ENCODE measurements at regions not wholly inside any gene's neighbourhood (a gene's known extent, or its start where the extent isn't known, plus 50 kb on each side); places are given as distances from the start of the nearest gene placed in this dataset.

- no peak overlapping the region for H3K4me3 ChIP-seq (replicated peaks in 1 of 3; ENCODE audit: insufficient read depth in 1 of 3, low read depth in 1 of 3, low read length in 3 of 3)
- H4K20me1 ChIP-seq (replicated peaks; ENCODE audit: control insufficient read depth, extremely low read depth, insufficient read depth, low read length) = no peaks in the 10 kb centered on the region
- no peak overlapping the region for H3K4me2 ChIP-seq (ENCODE audit: insufficient read depth, low read length)
- H2AFZ ChIP-seq (ENCODE audit: low read depth, low read length) = no peak overlapping the region
- DNase-seq (ENCODE audit: low read depth, low spot score) (no peak), FAIRE-seq (no peak)
- CTCF ChIA-PET = no interaction called here
- H3K4me1 ChIP-seq (ENCODE audit: control insufficient read depth, extremely low read depth, insufficient read depth, low read length) = no peaks in the 10 kb centered on the region
- no peak overlapping the region for H3K9ac ChIP-seq (replicated peaks; ENCODE audit: extremely low read depth, insufficient read depth, low read length)
- POLR2A ChIA-PET = no interaction called here
- dilution Hi-C loops (cut with MboI; ENCODE audit: extremely low pct_ligation_motif_present, low sequenced_read_pairs) = no loop called here
- H3K9me3 ChIP-seq (replicated peaks; ENCODE audit: control insufficient read depth, insufficient read depth, low read length) = peaks cover 2% of the 10 kb centered on the region
- no peaks in the 10 kb centered on the region for H3K9me1 ChIP-seq (replicated peaks; ENCODE audit: control insufficient read depth, extremely low read depth, insufficient read depth, low read length)
- no peaks in the 10 kb centered on the region for H3K36me3 ChIP-seq (ENCODE audit: control insufficient read depth in 2 of 2, extremely low read depth in 1 of 2, insufficient read depth in 2 of 2, low read length in 2 of 2)
- H3K27ac ChIP-seq (ENCODE audit: insufficient read depth, low read depth, low read length) = no peak overlapping the region
- TF ChIP-seq GATA2 (IDR thresholded peaks at IDR 0.05; ENCODE audit: insufficient read depth, insufficient read length, low read depth, low read length) = no peak
- TF ChIP-seq MYC (IDR thresholded peaks at IDR 0.05; ENCODE audit: low read depth, low read length) = no peak
- no peak for TF ChIP-seq CTCF (IDR thresholded peaks at IDR 0.05; ENCODE audit: extremely low read depth in 1 of 2, insufficient read depth in 1 of 2, low read depth in 1 of 2, low read length in 2 of 2)
- no peak for TF ChIP-seq FOS (IDR thresholded peaks at IDR 0.05; ENCODE audit: borderline replicate concordance, insufficient read depth, low read length)
- TF ChIP-seq POLR2A (IDR thresholded peaks at IDR 0.05; ENCODE audit: low read depth, low read length) = no peak
- TF ChIP-seq EZH2 (IDR thresholded peaks at IDR 0.05; ENCODE audit: borderline replicate concordance, low read depth, low read length, severe bottlenecking) = no peak
- TF ChIP-seq JUN (IDR thresholded peaks at IDR 0.05; ENCODE audit: borderline replicate concordance, insufficient read depth, insufficient read length, low read depth) = no peak
- TF ChIP-seq, protein P1, sequence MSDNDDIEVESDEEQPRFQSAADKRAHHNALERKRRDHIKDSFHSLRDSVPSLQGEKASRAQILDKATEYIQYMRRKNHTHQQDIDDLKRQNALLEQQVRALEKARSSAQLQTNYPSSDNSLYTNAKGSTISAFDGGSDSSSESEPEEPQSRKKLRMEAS (IDR thresholded peaks at IDR 0.05; ENCODE audit: insufficient read depth, insufficient read length) = no peak
- TF ChIP-seq POLR2AphosphoS5 (IDR thresholded peaks at IDR 0.05; ENCODE audit: insufficient read depth, low read depth, low read length) = no peak
- no peaks in the 10 kb centered on the region for H3K79me2 ChIP-seq (ENCODE audit: control insufficient read depth, insufficient read depth, low read length)
- intact Hi-C loops (cut with micrococcal nuclease) = no loop called here
- H3K27me3 ChIP-seq (ENCODE audit: control insufficient read depth in 2 of 2, insufficient read depth in 2 of 2, low read length in 2 of 2) = no peaks in the 10 kb centered on the region
- no TSS peak for BruUV-seq (replicated peaks)
Measured at GRCh38 chr4:58188316-58188715, 1078.1 kb upstream of the IGFBP7 start.

Measured in endothelial cell of umbilical vein (primary cell).